ENCODE measurements at regions not wholly inside any gene's neighbourhood (a gene's known extent, or its start where the extent isn't known, plus 50 kb on each side); places are given as distances from the start of the nearest gene placed in this dataset.

DNA sequence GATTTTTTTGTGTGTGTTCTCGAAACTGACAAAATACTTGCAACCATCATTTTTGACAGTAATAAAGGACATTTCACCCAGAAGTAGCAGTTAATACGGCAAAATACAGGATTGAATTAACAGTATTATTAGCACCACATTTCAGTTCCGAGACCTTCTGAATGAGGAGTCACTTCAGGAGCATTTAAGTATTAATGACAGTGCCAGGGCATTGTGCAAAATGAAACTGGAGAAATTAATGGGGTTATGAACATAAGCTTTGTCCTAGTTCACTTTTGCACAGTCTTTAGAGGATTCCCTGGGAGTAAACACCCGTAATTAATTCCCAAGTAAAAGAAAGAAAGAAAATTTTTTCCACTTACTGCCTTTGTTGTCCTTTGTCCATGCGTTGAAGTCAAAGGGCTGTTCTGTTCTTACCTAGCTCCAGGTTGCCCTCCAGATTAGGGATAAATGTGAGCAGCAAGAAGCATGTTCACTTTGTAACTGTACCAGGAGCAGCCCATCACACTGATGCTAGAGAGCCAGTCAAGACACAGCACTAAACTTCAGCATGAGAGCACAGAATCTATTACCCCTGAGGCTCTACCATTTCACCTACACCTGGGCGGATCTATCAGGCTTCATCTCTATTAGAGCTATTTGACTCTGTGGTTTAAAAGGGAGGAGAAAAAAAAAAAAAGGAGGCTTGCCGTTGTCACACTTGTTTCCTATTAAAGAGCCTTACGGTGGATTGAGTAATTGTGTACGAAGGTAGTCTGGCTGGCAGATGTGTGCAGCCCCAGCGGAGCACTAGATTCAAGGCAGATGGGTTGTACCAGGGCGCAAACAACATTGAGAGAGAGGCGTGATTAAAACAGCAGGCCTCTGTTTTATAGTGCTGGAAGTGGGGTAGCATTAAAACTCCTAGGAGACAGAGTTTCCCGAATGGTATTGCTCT, 297.8 kb upstream of the SEMA3A start:
- FAIRE-seq (no peak), ATAC-seq (no peak), DNase-seq (ENCODE audit: low read depth in 1 of 2, low spot score in 1 of 2) (no peak)
- 88% methylated on average over 13 of the region's 13 CpGs for WGBS (ENCODE audit: missing lambda C conversion rate)
- H3K27ac ChIP-seq, result no peak overlapping the region
- H3K9me3 ChIP-seq, result no peaks in the 10 kb centered on the region
- peaks cover 4% of the 10 kb centered on the region; the same call in 1 of the 3 replicates for H3K4me1 ChIP-seq
- no peak overlapping the region for H3K4me3 ChIP-seq
- TF ChIP-seq, protein P1, sequence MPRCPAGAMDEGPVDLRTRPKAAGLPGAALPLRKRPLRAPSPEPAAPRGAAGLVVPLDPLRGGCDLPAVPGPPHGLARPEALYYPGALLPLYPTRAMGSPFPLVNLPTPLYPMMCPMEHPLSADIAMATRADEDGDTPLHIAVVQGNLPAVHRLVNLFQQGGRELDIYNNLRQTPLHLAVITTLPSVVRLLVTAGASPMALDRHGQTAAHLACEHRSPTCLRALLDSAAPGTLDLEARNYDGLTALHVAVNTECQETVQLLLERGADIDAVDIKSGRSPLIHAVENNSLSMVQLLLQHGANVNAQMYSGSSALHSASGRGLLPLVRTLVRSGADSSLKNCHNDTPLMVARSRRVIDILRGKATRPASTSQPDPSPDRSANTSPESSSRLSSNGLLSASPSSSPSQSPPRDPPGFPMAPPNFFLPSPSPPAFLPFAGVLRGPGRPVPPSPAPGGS (IDR thresholded peaks at IDR 0.05), result no peak
- TF ChIP-seq PBX3 (IDR thresholded peaks at IDR 0.05) (no peak), ZNF302 (CRISPR knock-in tag; IDR thresholded peaks at IDR 0.05) (no peak), MAX (IDR thresholded peaks at IDR 0.05) (no peak), EHF (CRISPR knock-in tag; IDR thresholded peaks at IDR 0.05) (no peak)
- CTCF ChIA-PET, result interaction anchor here (1.8 kb wide), 1 partner anchor 556 kb away, joined by 4 read pairs; no protein-coding TSS in a partner anchor
- no peak overlapping the region for H3K4me2 ChIP-seq
- POLR2A ChIA-PET, result no interaction called here

DNA sequence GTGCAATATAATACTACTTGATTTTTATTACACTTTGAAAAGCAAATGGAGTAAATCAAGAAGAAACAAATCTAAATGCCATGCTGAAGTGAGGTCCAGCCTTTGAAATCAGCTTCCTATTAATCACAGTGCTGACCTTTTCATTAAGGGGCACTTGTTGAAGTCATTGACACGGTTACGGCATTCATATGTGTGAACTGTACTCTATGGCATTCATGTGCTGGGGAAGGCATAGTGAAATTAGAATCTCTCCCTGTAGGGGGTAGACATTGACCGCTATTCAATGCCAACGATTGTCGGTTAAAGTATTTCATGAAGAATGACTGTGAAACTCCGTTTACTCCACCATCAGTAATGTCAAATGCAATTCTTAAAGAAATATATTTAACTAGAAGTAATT, 296.1 kb upstream of the SEMA3A start:
- WGBS (ENCODE audit: missing lambda C conversion rate), result 92% methylated on average over 6 of the region's 6 CpGs
- no peak for DNase-seq (ENCODE audit: low read depth in 1 of 2, low spot score in 1 of 2)
- ChIA-PET POLR2A (no interaction called here), CTCF (no interaction called here)
- Histone ChIP-seq H3K27ac (no peak overlapping the region), H3K4me1 (peaks cover 6% of the 10 kb centered on the region; the same call in 1 of the 3 replicates), H3K4me2 (no peak overlapping the region), H3K9me3 (no peaks in the 10 kb centered on the region), H3K4me3 (no peak overlapping the region)
- FAIRE-seq, result no peak
- TF ChIP-seq SMC3 (IDR thresholded peaks at IDR 0.05), result no peak
- 0 out of 5 replicates have a peak, but pooled peaks of 1 of the 2 experiments have one; percentile 10 for TF ChIP-seq RAD21 (conservative IDR thresholded peaks at IDR 0.05 in 1 of 2, IDR thresholded peaks at IDR 0.05 in 1 of 2)
- no peak for TF ChIP-seq GATA3 (IDR thresholded peaks at IDR 0.05; ENCODE audit: borderline replicate concordance)
- no peak for TF ChIP-seq CEBPB (IDR thresholded peaks at IDR 0.05)
- no peak for ATAC-seq

DNA sequence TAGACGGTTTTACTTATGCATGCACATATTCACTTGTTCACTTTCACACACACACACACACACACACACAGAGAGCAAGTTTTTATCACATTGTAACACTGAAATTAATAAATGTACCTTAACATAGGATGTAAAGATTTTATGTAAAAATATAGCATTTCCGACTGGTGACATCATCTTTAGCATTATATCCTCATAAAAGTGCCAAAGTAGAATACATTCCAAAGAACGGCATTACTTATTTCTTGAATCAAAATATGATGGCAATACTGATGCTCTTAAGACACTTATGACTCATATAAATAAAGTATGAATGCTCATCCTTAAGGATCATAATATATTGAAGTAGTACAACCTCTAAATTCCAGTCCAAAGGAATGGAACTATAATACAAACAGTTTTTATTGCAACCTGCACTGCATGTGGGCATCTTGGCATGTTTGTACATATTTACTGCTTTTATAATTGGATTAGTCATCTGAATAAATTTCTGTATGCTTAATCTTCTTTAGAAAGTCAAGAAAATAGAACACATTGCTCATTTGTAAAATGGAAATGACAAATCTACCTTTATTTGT, 290.0 kb upstream of the SEMA3A start:
- DNase-seq (ENCODE audit: low read depth in 1 of 2, low spot score in 1 of 2), result peak in 1 of 2 experiments; percentile 43
- Histone ChIP-seq H3K4me1 (peaks cover 15% of the 10 kb centered on the region), H3K27ac (no peak overlapping the region), H3K9me3 (no peaks in the 10 kb centered on the region), H3K4me3 (no peak overlapping the region), H3K4me2 (peak overlapping the region; percentile 30; the same call in 2 of the 3 replicates)
- peak in 1 of 2 experiments; percentile 59; a peak in 3 of 6 replicates for ATAC-seq
- CTCF ChIA-PET, result no interaction called here
- peak; percentile 59 for FAIRE-seq
- TF ChIP-seq FOSL2 (IDR thresholded peaks at IDR 0.05), result no peak
- peak; percentile 78; the same call in 1 of the 2 replicates for TF ChIP-seq FOSL2 (CRISPR knock-in tag; IDR thresholded peaks at IDR 0.05)
- TF ChIP-seq GATA3 (IDR thresholded peaks at IDR 0.05; ENCODE audit: borderline replicate concordance), result peak; percentile 86
- TF ChIP-seq NFE2L2 (conservative IDR thresholded peaks at IDR 0.05; ENCODE audit: low read length), result no peak
- peak in 1 of 2 experiments; percentile 48; a peak in 1 of 4 replicates for TF ChIP-seq CEBPB (IDR thresholded peaks at IDR 0.05)
- TF ChIP-seq, protein P2, sequence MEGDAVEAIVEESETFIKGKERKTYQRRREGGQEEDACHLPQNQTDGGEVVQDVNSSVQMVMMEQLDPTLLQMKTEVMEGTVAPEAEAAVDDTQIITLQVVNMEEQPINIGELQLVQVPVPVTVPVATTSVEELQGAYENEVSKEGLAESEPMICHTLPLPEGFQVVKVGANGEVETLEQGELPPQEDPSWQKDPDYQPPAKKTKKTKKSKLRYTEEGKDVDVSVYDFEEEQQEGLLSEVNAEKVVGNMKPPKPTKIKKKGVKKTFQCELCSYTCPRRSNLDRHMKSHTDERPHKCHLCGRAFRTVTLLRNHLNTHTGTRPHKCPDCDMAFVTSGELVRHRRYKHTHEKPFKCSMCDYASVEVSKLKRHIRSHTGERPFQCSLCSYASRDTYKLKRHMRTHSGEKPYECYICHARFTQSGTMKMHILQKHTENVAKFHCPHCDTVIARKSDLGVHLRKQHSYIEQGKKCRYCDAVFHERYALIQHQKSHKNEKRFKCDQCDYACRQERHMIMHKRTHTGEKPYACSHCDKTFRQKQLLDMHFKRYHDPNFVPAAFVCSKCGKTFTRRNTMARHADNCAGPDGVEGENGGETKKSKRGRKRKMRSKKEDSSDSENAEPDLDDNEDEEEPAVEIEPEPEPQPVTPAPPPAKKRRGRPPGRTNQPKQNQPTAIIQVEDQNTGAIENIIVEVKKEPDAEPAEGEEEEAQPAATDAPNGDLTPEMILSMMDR (IDR thresholded peaks at IDR 0.05), result no peak
- 57% methylated on average over 3 of the region's 3 CpGs for WGBS (ENCODE audit: missing lambda C conversion rate)
- POLR2A ChIA-PET, result no interaction called here
